Endothelial cell of umbilical vein (primary cell): ENCODE measurements at regions not wholly inside any gene's neighbourhood (a gene's known extent, or its start where the extent isn't known, plus 50 kb on each side); places are given as distances from the start of the nearest gene placed in this dataset.
A peak's percentile ranks its signal among the peaks of the same experiment; 100 is the strongest.

Source experiments
- BruUV-seq: library from RNA; stranded (reverse); fragments of 400-500 nt; replicated peaks from 2 replicates; lab custom pipeline; 2021; lab: Mats Ljungman, UMichigan
- CTCF ChIA-PET: fragments of 300-600, 350-600 bp; sonication (Branson Sonifier 250); formaldehyde crosslinking; loops from one replicate; lab custom pipeline; 2021; ENCODE audit warnings: antibody characterized with exemption, inconsistent platforms; lab: Charles Lee
- POLR2A ChIA-PET: fragments of 300-600, 350-600 bp; sonication (Branson Sonifier 250); formaldehyde crosslinking; loops from one replicate; lab custom pipeline; 2021; ENCODE audit warnings: antibody characterized with exemption, inconsistent platforms; lab: Charles Lee
- DNase-seq: peaks from one replicate; pipeline ENCODE4 v3.0.0-alpha.2; 2011; ENCODE audit warnings: low read depth, low spot score
- FAIRE-seq: peaks from 2 replicates; lab custom pipeline; 2011; peaks lifted over from hg19 to GRCh38; lab: Jason Lieb, UNC
- H2AFZ ChIP-seq: 2 replicates; pipeline ENCODE4 v1.6.0; 2012; ENCODE audit warnings: low read depth, low read length, control low read depth, inconsistent platforms
- H3K27ac ChIP-seq: 2 replicates; pipeline ENCODE4 v1.5.1; 2011; ENCODE audit warnings: low read depth, mild to moderate bottlenecking, control low read depth, low read length, moderate library complexity; ENCODE audit not compliant: insufficient read depth
- H3K27me3 ChIP-seq, 2 experiments: 2 replicates each; pipeline versions ENCODE4 v1.6.0 to v1.6.1; 2011; ENCODE audit warnings: low read length in 2 of 2, mixed read lengths in 1 of 2; ENCODE audit not compliant: control insufficient read depth in 2 of 2, insufficient read depth in 2 of 2
- H3K36me3 ChIP-seq, 2 experiments: 2 replicates in 1 of 2; 3 replicates in 1 of 2; pipeline ENCODE4 v1.5.1; 2011; ENCODE audit warnings: low read length in 2 of 2, mild to moderate bottlenecking in 1 of 2, moderate library complexity in 1 of 2; ENCODE audit not compliant: control insufficient read depth in 2 of 2, insufficient read depth in 2 of 2; ENCODE audit errors: extremely low read depth in 1 of 2
- H3K4me1 ChIP-seq: 3 replicates; pipeline ENCODE4 v1.5.1; 2011; ENCODE audit warnings: mild to moderate bottlenecking, low read length; ENCODE audit not compliant: control insufficient read depth, insufficient read depth; ENCODE audit errors: extremely low read depth
- H3K4me2 ChIP-seq: 2 replicates; pipeline ENCODE4 v1.6.1; 2011; ENCODE audit warnings: low read length, control low read depth, mixed read lengths; ENCODE audit not compliant: insufficient read depth
- H3K4me3 ChIP-seq, 3 experiments: fragments of 200-600 bp in 1 of 3; sonication (generic), shearing (Covaris generic) in 1 of 3; replicated peaks in 1 of 3; 2 replicates each; pipeline ENCODE4 v1.5.1; 2011 to 2016; ENCODE audit warnings: control low read depth in 3 of 3, low read length in 3 of 3, mild to moderate bottlenecking in 2 of 3, inconsistent platforms in 1 of 3, low read depth in 1 of 3, moderate library complexity in 1 of 3; ENCODE audit not compliant: insufficient read depth in 1 of 3
- H3K79me2 ChIP-seq: 2 replicates; pipeline ENCODE4 v1.6.0; 2012; ENCODE audit warnings: low read length, inconsistent platforms; ENCODE audit not compliant: control insufficient read depth, insufficient read depth
- H3K9ac ChIP-seq: replicated peaks from 2 replicates; pipeline ENCODE3; 2011; ENCODE audit warnings: low read length, control low read depth; ENCODE audit not compliant: insufficient read depth; ENCODE audit errors: extremely low read depth
- H3K9me1 ChIP-seq: replicated peaks from 3 replicates; pipeline ENCODE4 v1.6.0; 2011; ENCODE audit warnings: mild to moderate bottlenecking, low read length; ENCODE audit not compliant: control insufficient read depth, insufficient read depth; ENCODE audit errors: extremely low read depth
- H3K9me3 ChIP-seq: replicated peaks from 2 replicates; pipeline ENCODE4 v1.5.1; 2012; ENCODE audit warnings: low read length, inconsistent platforms; ENCODE audit not compliant: control insufficient read depth, insufficient read depth
- H4K20me1 ChIP-seq: replicated peaks from 2 replicates; pipeline ENCODE3; 2011; ENCODE audit warnings: mild to moderate bottlenecking, low read length; ENCODE audit not compliant: control insufficient read depth, insufficient read depth; ENCODE audit errors: extremely low read depth
- FOS ChIP-seq: IDR thresholded peaks from 2 replicates; pipeline ENCODE4 v1.6.1; 2011; ENCODE audit warnings: mild to moderate bottlenecking, low read length, moderate library complexity, borderline replicate concordance; ENCODE audit not compliant: insufficient read depth
- GATA2 ChIP-seq: IDR thresholded peaks from 2 replicates; pipeline ENCODE4 v1.7.0; 2011; ENCODE audit warnings: low read depth, mild to moderate bottlenecking, moderate library complexity, mixed read lengths, low read length; ENCODE audit not compliant: insufficient read length, insufficient read depth
- JUN ChIP-seq: IDR thresholded peaks from 2 replicates; pipeline ENCODE4 v1.6.1; 2011; ENCODE audit warnings: borderline replicate concordance, low read depth; ENCODE audit not compliant: insufficient read length, insufficient read depth
- POLR2A ChIP-seq: IDR thresholded peaks from 2 replicates; pipeline ENCODE4 v1.6.1; 2012; ENCODE audit warnings: low read depth, mild to moderate bottlenecking, control low read depth, low read length
- POLR2AphosphoS5 ChIP-seq: IDR thresholded peaks from 2 replicates; pipeline ENCODE4 v1.6.1; 2012; ENCODE audit warnings: low read depth, mild to moderate bottlenecking, control low read depth, low read length, moderate library complexity; ENCODE audit not compliant: insufficient read depth
- dilution Hi-C: fragments of 300-500 bp; cut with MboI; formaldehyde crosslinking; loops from one replicate; pipeline ENCODE4 v1.15.0; 2019; ENCODE audit warnings: low sequenced_read_pairs; ENCODE audit not compliant: extremely low pct_ligation_motif_present
- intact Hi-C: fragments of 100-400 bp; cut with micrococcal nuclease; formaldehyde crosslinking; loops from one replicate; pipeline ENCODE4 v1.10.0; 2022
- TF ChIP-seq, protein P1 (sequence below), 2 donors: IDR thresholded peaks; 1 replicate in 1 of 2; 2 replicates in 1 of 2; pipeline ENCODE4 v1.5.1; 2011; ENCODE audit warnings: low read length in 2 of 2, mild to moderate bottlenecking in 2 of 2, moderate library complexity in 2 of 2, control low read depth in 1 of 2, inconsistent platforms in 1 of 2, low read depth in 1 of 2; ENCODE audit not compliant: insufficient read depth in 1 of 2; ENCODE audit errors: extremely low read depth in 1 of 2

DNA sequence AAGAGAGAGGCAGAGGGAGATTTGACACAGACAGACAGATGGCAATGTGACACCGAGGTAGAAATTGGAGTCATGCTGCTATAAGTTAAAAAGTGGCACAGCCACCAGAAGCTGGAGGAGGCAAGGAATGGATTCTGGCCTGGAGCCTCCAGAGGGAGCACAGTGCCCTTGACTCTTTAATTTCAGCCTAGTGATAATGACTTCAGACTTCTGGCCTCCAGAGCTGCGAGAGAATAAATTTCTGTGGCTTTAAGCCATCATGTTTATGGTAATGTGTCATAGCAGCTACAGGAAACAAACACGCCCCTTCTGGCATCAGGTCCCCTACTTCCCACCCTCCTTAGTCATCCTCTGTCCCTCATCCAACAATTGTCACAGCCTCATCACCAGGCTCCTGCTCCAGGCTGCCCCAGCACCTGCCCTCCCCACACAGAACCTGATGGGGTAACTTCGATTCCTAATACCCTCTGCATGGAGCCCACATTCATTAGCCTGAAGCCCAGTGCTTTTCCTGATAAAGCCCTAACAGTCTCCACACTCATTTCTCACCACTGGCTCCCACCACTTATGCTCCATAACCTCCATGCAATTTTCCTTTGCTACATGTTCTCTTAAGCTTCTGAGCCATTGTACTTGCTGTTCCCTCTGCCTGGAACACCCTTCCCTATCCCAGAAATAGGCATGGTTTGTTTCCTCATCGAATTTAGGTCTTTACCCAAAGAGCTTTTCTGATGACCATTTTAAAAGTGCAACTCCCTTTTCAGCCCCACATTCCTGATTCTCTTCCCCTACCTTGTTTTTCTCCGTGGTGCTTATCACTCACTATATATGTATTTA lies 69.7 kb upstream of the TOX2 start:
- Histone ChIP-seq H3K4me2 (no peak overlapping the region), H2AFZ (no peak overlapping the region), H3K27me3 (no peaks in the 10 kb centered on the region), H3K4me1 (peaks cover 37% of the 10 kb centered on the region), H3K9me3 (no peaks in the 10 kb centered on the region), H3K9me1 (no peaks in the 10 kb centered on the region), H3K4me3 (no peak overlapping the region), H3K27ac (peak overlapping the region; percentile 61), H3K36me3 (no peaks in the 10 kb centered on the region), H4K20me1 (no peaks in the 10 kb centered on the region), H3K79me2 (no peaks in the 10 kb centered on the region), H3K9ac (no peak overlapping the region)
- ChIA-PET POLR2A (no interaction called here), CTCF (interaction anchor here (0.6 to 3.4 kb wide), 12 partner anchors 10 to 307 kb away, joined by 3 to 19 read pairs (median 3); no protein-coding TSS in a partner anchor)
- FAIRE-seq (peak; percentile 89), DNase-seq (peak; percentile 82)
- peak; percentile 75 for TF ChIP-seq FOS
- TF ChIP-seq JUN: peak; percentile 69
- TF ChIP-seq POLR2AphosphoS5: peak; percentile 36
- no peak for TF ChIP-seq POLR2A
- no peak for TF ChIP-seq GATA2
- TF ChIP-seq, protein P1, sequence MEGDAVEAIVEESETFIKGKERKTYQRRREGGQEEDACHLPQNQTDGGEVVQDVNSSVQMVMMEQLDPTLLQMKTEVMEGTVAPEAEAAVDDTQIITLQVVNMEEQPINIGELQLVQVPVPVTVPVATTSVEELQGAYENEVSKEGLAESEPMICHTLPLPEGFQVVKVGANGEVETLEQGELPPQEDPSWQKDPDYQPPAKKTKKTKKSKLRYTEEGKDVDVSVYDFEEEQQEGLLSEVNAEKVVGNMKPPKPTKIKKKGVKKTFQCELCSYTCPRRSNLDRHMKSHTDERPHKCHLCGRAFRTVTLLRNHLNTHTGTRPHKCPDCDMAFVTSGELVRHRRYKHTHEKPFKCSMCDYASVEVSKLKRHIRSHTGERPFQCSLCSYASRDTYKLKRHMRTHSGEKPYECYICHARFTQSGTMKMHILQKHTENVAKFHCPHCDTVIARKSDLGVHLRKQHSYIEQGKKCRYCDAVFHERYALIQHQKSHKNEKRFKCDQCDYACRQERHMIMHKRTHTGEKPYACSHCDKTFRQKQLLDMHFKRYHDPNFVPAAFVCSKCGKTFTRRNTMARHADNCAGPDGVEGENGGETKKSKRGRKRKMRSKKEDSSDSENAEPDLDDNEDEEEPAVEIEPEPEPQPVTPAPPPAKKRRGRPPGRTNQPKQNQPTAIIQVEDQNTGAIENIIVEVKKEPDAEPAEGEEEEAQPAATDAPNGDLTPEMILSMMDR (IDR thresholded peaks at IDR 0.05; ENCODE audit: extremely low read depth in 1 of 2, insufficient read depth in 1 of 2, low read depth in 1 of 2, low read length in 2 of 2): peak; percentile 12 to 28
- dilution Hi-C loops (no loop called here), intact Hi-C loops (loop anchor here (1.0 to 10.0 kb wide), 6 partner anchors 66 to 390 kb away; partner anchors contain the start of gene SRSF6)
- BruUV-seq: no TSS peak
